GM12878 (cell line): ENCODE measurements at regions not wholly inside any gene's neighbourhood (a gene's known extent, or its start where the extent isn't known, plus 50 kb on each side); places are given as distances from the start of the nearest gene placed in this dataset.

Experiments
- ATAC-seq: fragments of 200-7000 bp; cut with Tn5 transposase; 3 replicates; pipeline ENCODE4 v1.9.1; 2020; ENCODE audit warnings: mild to moderate bottlenecking, moderate library complexity
- BruUV-seq: library from RNA; stranded (reverse); fragments of 400-500 nt; replicated peaks from 2 replicates; lab custom pipeline; 2021; lab: Mats Ljungman, UMichigan
- CTCF ChIA-PET: fragments of 300-600 bp; sonication (Branson Sonifier 250); formaldehyde crosslinking; extraction: SDS; loops from one replicate; lab custom pipeline; 2021; ENCODE audit warnings: inconsistent platforms; lab: Yijun Ruan, JAX
- POLR2A ChIA-PET: fragments of 350-600 bp; formaldehyde crosslinking; extraction: SDS; loops from one replicate; lab custom pipeline; 2021; ENCODE audit warnings: inconsistent platforms; lab: Charles Lee
- RAD21 ChIA-PET: fragments of 300-600 bp; sonication (Branson Sonifier 250); formaldehyde crosslinking; loops from one replicate; lab custom pipeline; 2023; ENCODE audit warnings: antibody characterized with exemption; ENCODE audit not compliant: unreplicated experiment; lab: Charles Lee
- SMC1A ChIA-PET: fragments of 300-600 bp; sonication (Branson Sonifier 250); formaldehyde crosslinking; loops from one replicate; lab custom pipeline; 2023; ENCODE audit not compliant: unreplicated experiment, uncharacterized antibody; lab: Charles Lee
- DNase-seq: peaks from one replicate; pipeline ENCODE4 v3.0.0-alpha.2; 2011; ENCODE audit warnings: low read depth, low spot score
- FAIRE-seq: peaks from 3 replicates; lab custom pipeline; 2011; peaks lifted over from hg19 to GRCh38; lab: Jason Lieb, UNC
- H2AFZ ChIP-seq: 2 replicates; pipeline ENCODE4 v1.6.0; 2011; ENCODE audit warnings: low read depth, low read length, control low read depth; ENCODE audit not compliant: control insufficient read depth
- H3K27ac ChIP-seq: 2 replicates; pipeline ENCODE4 v1.5.1; 2011; ENCODE audit warnings: control low read depth; ENCODE audit not compliant: control insufficient read depth, insufficient read depth
- H3K27me3 ChIP-seq, 2 experiments: replicated peaks in 1 of 2; 2 replicates each; pipeline versions ENCODE4 v1.6.0 to v1.6.1; 2011; ENCODE audit warnings: low read length in 1 of 2; ENCODE audit not compliant: control insufficient read depth in 2 of 2, insufficient read depth in 2 of 2
- H3K36me3 ChIP-seq, 2 experiments: 2 replicates each; pipeline ENCODE4 v1.5.1; 2011; ENCODE audit warnings: low read length in 1 of 2; ENCODE audit not compliant: control insufficient read depth in 2 of 2, insufficient read depth in 2 of 2
- H3K4me1 ChIP-seq: 2 replicates; pipeline ENCODE4 v1.6.1; 2011; ENCODE audit warnings: mild to moderate bottlenecking, low read length, moderate library complexity, mixed read lengths; ENCODE audit not compliant: control insufficient read depth, insufficient read depth
- H3K4me2 ChIP-seq: 2 replicates; pipeline ENCODE4 v1.6.0; 2011; ENCODE audit warnings: control low read depth; ENCODE audit not compliant: control insufficient read depth, insufficient read depth
- H3K4me3 ChIP-seq: fragments of 200-600 bp; sonication (generic); 2 replicates; pipeline ENCODE4 v1.5.1; 2016
- H3K79me2 ChIP-seq: 2 replicates; pipeline ENCODE4 v1.6.0; 2011; ENCODE audit warnings: low read length; ENCODE audit not compliant: control insufficient read depth, insufficient read depth
- H3K9ac ChIP-seq: 2 replicates; pipeline ENCODE4 v1.8.0; 2011; ENCODE audit warnings: low read length, control low read depth, mixed read lengths; ENCODE audit not compliant: control insufficient read depth, insufficient read depth
- H3K9me3 ChIP-seq: replicated peaks from 3 replicates; pipeline ENCODE4 v1.5.1; 2011; ENCODE audit warnings: mild to moderate bottlenecking, low read length; ENCODE audit not compliant: control insufficient read depth, insufficient read depth
- H4K20me1 ChIP-seq: 2 replicates; pipeline ENCODE4 v1.6.0; 2011; ENCODE audit not compliant: control insufficient read depth, insufficient read depth
- BCL11A ChIP-seq: IDR thresholded peaks from 2 replicates; pipeline ENCODE4 v1.6.1; 2011; ENCODE audit warnings: low read depth, low read length
- CBX3 ChIP-seq: fragments of 200-600 bp; sonication (generic); IDR thresholded peaks from 2 replicates; pipeline ENCODE4 v1.6.1; 2016; ENCODE audit warnings: low read depth, borderline replicate concordance
- HDAC6 ChIP-seq: fragments of 200-600 bp; sonication (generic); IDR thresholded peaks from one replicate; pipeline ENCODE4 v1.8.0; 2017; ENCODE audit warnings: antibody characterized with exemption; ENCODE audit not compliant: unreplicated experiment
- IKZF2 ChIP-seq, 2 experiments: fragments of 450-650 bp; IDR thresholded peaks; 2 replicates each; pipeline ENCODE4 v1.6.1; 2017; ENCODE audit warnings: mild to moderate bottlenecking in 2 of 2, moderate library complexity in 2 of 2
- NFXL1 ChIP-seq: fragments of 450-650 bp; IDR thresholded peaks from 2 replicates; pipeline ENCODE4 v1.6.1; 2017; ENCODE audit warnings: antibody characterized with exemption, mild to moderate bottlenecking, borderline replicate concordance
- POLR2AphosphoS5 ChIP-seq: IDR thresholded peaks from 2 replicates; pipeline ENCODE4 v1.6.1; 2011; ENCODE audit warnings: mild to moderate bottlenecking, low read length, inconsistent platforms
- SIX5 ChIP-seq: IDR thresholded peaks from 2 replicates; pipeline ENCODE4 v1.6.1; 2011; ENCODE audit warnings: mild to moderate bottlenecking, low read depth, low read length, moderate library complexity; ENCODE audit not compliant: severe bottlenecking
- SREBF2 ChIP-seq: IDR thresholded peaks from 2 replicates; pipeline ENCODE4 v1.6.1; 2012; ENCODE audit warnings: mild to moderate bottlenecking, low read length
- TCF3 ChIP-seq: IDR thresholded peaks from 2 replicates; pipeline ENCODE4 v1.6.1; 2012; ENCODE audit warnings: low read depth, mild to moderate bottlenecking, low read length, borderline replicate concordance; ENCODE audit not compliant: insufficient read depth
- WGBS: methylation state at CpG from one replicate; pipeline ENCODE4 v1.1.6; 2016; ENCODE audit warnings: low lambda C conversion rate; ENCODE audit not compliant: insufficient replicate concordance, insufficient coverage; ENCODE audit errors: missing lambda C conversion rate; 5-methylcytosine and 5-hydroxymethylcytosine counted together
- in situ Hi-C: fragments of 300-500 bp; cut with MboI; formaldehyde crosslinking; loops from 9 replicates; pipeline ENCODE4 v1.14.3; 2018; ENCODE audit warnings: mixed read lengths
- intact Hi-C: fragments of 100-400 bp; cut with micrococcal nuclease; formaldehyde crosslinking; loops from one replicate; pipeline ENCODE4 v1.14.2; 2022; ENCODE audit not compliant: unreplicated experiment
- TF ChIP-seq, protein P1 (sequence below): fragments of 450-650 bp; IDR thresholded peaks from 2 replicates; pipeline ENCODE4 v1.6.1; 2016; ENCODE audit warnings: mild to moderate bottlenecking
- TF ChIP-seq, protein P2 (sequence below): IDR thresholded peaks from 2 replicates; pipeline ENCODE4 v1.6.1; 2012; ENCODE audit warnings: mild to moderate bottlenecking, low read depth, low read length
- TF ChIP-seq, protein P3 (sequence below): IDR thresholded peaks from 2 replicates; pipeline ENCODE4 v1.6.1; 2012; ENCODE audit warnings: low read depth, low read length, improper control_type of control experiment
- TF ChIP-seq, protein P4 (sequence below): fragments of 450-650 bp; IDR thresholded peaks from 2 replicates; pipeline ENCODE4 v1.6.1; 2018; ENCODE audit warnings: mild to moderate bottlenecking, low read depth, moderate library complexity; ENCODE audit not compliant: partially characterized antibody

DNA sequence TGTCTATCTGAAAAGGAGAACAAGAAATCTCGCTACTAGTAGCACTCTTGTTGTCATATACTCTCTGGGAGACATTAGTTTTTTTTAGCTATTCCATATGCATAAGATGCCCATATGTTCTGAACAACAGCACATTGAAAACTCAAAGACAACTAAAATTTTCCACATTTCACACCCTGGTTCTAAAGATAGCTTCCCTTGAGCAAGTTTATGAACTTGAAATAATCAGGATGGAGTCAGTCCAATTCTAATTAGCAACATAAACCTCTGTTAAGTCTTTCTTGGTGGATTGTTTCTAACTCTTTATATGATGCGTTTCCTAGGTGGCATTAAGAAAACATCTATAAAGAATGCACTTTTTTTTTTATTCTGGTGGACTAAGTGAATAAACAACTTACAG, 1095.3 kb downstream of the GRM8 start:
- H3K4me1 ChIP-seq: no peaks in the 10 kb centered on the region
- no peak overlapping the region for H2AFZ ChIP-seq
- no peak for ATAC-seq
- H3K9me3 ChIP-seq: no peaks in the 10 kb centered on the region
- H3K9ac ChIP-seq: no peak overlapping the region
- intact Hi-C loops: no loop called here
- TF ChIP-seq IKZF2 (IDR thresholded peaks at IDR 0.05) (no peak), TCF3 (no peak), CBX3 (no peak), SIX5 (no peak), POLR2AphosphoS5 (no peak), SREBF2 (no peak), HDAC6 (no peak), BCL11A (no peak), NFXL1 (no peak)
- TF ChIP-seq, protein P1, sequence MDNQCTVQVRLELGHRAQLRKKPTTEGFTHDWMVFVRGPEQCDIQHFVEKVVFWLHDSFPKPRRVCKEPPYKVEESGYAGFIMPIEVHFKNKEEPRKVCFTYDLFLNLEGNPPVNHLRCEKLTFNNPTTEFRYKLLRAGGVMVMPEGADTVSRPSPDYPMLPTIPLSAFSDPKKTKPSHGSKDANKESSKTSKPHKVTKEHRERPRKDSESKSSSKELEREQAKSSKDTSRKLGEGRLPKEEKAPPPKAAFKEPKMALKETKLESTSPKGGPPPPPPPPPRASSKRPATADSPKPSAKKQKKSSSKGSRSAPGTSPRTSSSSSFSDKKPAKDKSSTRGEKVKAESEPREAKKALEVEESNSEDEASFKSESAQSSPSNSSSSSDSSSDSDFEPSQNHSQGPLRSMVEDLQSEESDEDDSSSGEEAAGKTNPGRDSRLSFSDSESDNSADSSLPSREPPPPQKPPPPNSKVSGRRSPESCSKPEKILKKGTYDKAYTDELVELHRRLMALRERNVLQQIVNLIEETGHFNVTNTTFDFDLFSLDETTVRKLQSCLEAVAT: no peak
- TF ChIP-seq, protein P2, sequence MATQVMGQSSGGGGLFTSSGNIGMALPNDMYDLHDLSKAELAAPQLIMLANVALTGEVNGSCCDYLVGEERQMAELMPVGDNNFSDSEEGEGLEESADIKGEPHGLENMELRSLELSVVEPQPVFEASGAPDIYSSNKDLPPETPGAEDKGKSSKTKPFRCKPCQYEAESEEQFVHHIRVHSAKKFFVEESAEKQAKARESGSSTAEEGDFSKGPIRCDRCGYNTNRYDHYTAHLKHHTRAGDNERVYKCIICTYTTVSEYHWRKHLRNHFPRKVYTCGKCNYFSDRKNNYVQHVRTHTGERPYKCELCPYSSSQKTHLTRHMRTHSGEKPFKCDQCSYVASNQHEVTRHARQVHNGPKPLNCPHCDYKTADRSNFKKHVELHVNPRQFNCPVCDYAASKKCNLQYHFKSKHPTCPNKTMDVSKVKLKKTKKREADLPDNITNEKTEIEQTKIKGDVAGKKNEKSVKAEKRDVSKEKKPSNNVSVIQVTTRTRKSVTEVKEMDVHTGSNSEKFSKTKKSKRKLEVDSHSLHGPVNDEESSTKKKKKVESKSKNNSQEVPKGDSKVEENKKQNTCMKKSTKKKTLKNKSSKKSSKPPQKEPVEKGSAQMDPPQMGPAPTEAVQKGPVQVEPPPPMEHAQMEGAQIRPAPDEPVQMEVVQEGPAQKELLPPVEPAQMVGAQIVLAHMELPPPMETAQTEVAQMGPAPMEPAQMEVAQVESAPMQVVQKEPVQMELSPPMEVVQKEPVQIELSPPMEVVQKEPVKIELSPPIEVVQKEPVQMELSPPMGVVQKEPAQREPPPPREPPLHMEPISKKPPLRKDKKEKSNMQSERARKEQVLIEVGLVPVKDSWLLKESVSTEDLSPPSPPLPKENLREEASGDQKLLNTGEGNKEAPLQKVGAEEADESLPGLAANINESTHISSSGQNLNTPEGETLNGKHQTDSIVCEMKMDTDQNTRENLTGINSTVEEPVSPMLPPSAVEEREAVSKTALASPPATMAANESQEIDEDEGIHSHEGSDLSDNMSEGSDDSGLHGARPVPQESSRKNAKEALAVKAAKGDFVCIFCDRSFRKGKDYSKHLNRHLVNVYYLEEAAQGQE: no peak
- TF ChIP-seq, protein P3, sequence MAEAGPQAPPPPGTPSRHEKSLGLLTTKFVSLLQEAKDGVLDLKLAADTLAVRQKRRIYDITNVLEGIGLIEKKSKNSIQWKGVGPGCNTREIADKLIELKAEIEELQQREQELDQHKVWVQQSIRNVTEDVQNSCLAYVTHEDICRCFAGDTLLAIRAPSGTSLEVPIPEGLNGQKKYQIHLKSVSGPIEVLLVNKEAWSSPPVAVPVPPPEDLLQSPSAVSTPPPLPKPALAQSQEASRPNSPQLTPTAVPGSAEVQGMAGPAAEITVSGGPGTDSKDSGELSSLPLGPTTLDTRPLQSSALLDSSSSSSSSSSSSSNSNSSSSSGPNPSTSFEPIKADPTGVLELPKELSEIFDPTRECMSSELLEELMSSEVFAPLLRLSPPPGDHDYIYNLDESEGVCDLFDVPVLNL: no peak
- TF ChIP-seq, protein P4, sequence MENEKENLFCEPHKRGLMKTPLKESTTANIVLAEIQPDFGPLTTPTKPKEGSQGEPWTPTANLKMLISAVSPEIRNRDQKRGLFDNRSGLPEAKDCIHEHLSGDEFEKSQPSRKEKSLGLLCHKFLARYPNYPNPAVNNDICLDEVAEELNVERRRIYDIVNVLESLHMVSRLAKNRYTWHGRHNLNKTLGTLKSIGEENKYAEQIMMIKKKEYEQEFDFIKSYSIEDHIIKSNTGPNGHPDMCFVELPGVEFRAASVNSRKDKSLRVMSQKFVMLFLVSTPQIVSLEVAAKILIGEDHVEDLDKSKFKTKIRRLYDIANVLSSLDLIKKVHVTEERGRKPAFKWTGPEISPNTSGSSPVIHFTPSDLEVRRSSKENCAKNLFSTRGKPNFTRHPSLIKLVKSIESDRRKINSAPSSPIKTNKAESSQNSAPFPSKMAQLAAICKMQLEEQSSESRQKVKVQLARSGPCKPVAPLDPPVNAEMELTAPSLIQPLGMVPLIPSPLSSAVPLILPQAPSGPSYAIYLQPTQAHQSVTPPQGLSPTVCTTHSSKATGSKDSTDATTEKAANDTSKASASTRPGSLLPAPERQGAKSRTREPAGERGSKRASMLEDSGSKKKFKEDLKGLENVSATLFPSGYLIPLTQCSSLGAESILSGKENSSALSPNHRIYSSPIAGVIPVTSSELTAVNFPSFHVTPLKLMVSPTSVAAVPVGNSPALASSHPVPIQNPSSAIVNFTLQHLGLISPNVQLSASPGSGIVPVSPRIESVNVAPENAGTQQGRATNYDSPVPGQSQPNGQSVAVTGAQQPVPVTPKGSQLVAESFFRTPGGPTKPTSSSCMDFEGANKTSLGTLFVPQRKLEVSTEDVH: no peak
- TF ChIP-seq, all 136 proteins: peak for 0
- 11% methylated on average over 2 of the region's 2 CpGs for WGBS
- in situ Hi-C loops: no loop called here
- POLR2A ChIA-PET: no interaction called here
- no peaks in the 10 kb centered on the region for H4K20me1 ChIP-seq
- FAIRE-seq: no peak
- no peaks in the 10 kb centered on the region for H3K27me3 ChIP-seq
- no peak overlapping the region for H3K4me2 ChIP-seq
- RAD21 ChIA-PET: no interaction called here
- H3K4me3 ChIP-seq: no peak overlapping the region
- no peak overlapping the region for H3K27ac ChIP-seq
- H3K79me2 ChIP-seq: no peaks in the 10 kb centered on the region
- CTCF ChIA-PET: interaction anchor here (0.7 kb wide), 1 partner anchor 645 kb away, joined by 3 read pairs; no protein-coding TSS in a partner anchor
- H3K36me3 ChIP-seq: no peaks in the 10 kb centered on the region
- SMC1A ChIA-PET: interaction anchor here (2.3 kb wide), 1 partner anchor 9 kb away, joined by 6 read pairs; no protein-coding TSS in a partner anchor
- no peak for DNase-seq
- BruUV-seq: no TSS peak
